Transverse colon (tissue), 1 donor: ENCODE measurements at regions not wholly inside any gene's neighbourhood (a gene's known extent, or its start where the extent isn't known, plus 50 kb on each side); places are given as distances from the start of the nearest gene placed in this dataset.

Experiments
- EP300 ChIP-seq: sonication (generic); formaldehyde crosslinking; IDR thresholded peaks from one replicate; pipeline ENCODE4 v1.6.1; 2017; ENCODE audit warnings: antibody characterized with exemption, low read depth
- POLR2A ChIP-seq: fragments of 450-650 bp; IDR thresholded peaks from one replicate; pipeline ENCODE4 v1.6.1; 2016; ENCODE audit warnings: antibody characterized with exemption, mild to moderate bottlenecking, moderate library complexity

DNA sequence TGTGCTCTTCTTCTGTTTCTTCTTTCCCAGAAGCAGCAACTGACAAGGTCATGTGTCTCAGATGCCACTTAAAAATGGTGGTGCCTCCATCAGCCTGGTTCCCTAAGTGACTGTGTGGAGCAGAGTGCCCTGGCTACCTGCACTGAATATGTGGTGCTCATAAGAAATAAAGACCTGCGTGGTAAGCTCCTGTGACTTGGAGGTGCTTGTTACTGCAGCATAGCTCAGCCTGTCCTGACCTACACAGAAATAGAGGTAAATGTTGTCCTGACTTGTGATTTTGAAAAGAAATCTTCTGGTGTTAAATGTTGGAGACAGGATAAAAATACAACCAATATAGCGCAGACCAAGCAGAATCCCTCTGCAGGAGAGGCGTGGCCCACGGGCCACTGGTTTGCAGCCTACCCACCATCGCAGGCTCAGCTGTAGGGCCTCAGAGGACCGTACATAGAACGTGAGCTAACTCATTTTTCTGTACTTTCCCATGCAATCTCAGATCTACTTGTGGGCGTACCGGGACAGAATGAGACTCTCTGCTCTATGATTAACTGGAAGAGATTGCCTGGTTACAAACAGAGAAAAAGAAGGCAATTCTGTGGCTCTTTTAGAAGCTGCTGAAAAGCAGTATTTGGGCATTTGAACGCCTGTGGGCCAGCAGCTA, 79.4 kb upstream of the UNC5A start:
- TF ChIP-seq EP300 = no peak
- TF ChIP-seq POLR2A = no peak
